WTC11 (cell line): ENCODE measurements at regions not wholly inside any gene's neighbourhood (a gene's known extent, or its start where the extent isn't known, plus 50 kb on each side); places are given as distances from the start of the nearest gene placed in this dataset.

Experiments used
- CBFB ChIP-seq: sonication (generic); formaldehyde crosslinking; IDR thresholded peaks from 2 replicates; pipeline ENCODE4 v1.8.1; 2022; ENCODE audit warnings: mild to moderate bottlenecking, low read depth, missing genetic modification reagents
- ELF4 ChIP-seq: sonication (generic); formaldehyde crosslinking; IDR thresholded peaks from 2 replicates; pipeline ENCODE4 v1.8.1; 2022; ENCODE audit warnings: low read depth, mild to moderate bottlenecking, moderate library complexity, missing genetic modification reagents
- ESRRA ChIP-seq: sonication (generic); formaldehyde crosslinking; IDR thresholded peaks from 2 replicates; pipeline ENCODE4 v1.8.1; 2022; ENCODE audit warnings: mild to moderate bottlenecking, missing genetic modification reagents, borderline replicate concordance
- GTF2I ChIP-seq: fragments of 250-450 bp; sonication (Bioruptor Pico); conservative IDR thresholded peaks from 2 replicates; pipeline ENCODE4 v1.4.0; 2021; ENCODE audit warnings: mild to moderate bottlenecking
- MYBL2 ChIP-seq: sonication (generic); formaldehyde crosslinking; IDR thresholded peaks from 2 replicates; pipeline ENCODE4 v1.8.1; 2023; ENCODE audit warnings: mild to moderate bottlenecking, moderate library complexity, missing genetic modification reagents
- SMAD3 ChIP-seq: sonication (generic); formaldehyde crosslinking; IDR thresholded peaks from 2 replicates; pipeline ENCODE4 v1.8.0; 2022; ENCODE audit warnings: missing genetic modification reagents, mild to moderate bottlenecking, borderline replicate concordance
- USF1 ChIP-seq: sonication (generic); formaldehyde crosslinking; IDR thresholded peaks from 2 replicates; pipeline ENCODE4 v1.8.0; 2022; ENCODE audit warnings: mild to moderate bottlenecking, missing genetic modification reagents
- ZNF121 ChIP-seq: sonication (generic); formaldehyde crosslinking; IDR thresholded peaks from 2 replicates; pipeline ENCODE4 v1.8.0; 2023; ENCODE audit warnings: missing genetic modification reagents
- TF ChIP-seq, protein P1 (sequence below): fragments of 200-600 bp; IDR thresholded peaks from 2 replicates; pipeline ENCODE4 v1.8.0; 2022; ENCODE audit warnings: antibody characterized with exemption

DNA sequence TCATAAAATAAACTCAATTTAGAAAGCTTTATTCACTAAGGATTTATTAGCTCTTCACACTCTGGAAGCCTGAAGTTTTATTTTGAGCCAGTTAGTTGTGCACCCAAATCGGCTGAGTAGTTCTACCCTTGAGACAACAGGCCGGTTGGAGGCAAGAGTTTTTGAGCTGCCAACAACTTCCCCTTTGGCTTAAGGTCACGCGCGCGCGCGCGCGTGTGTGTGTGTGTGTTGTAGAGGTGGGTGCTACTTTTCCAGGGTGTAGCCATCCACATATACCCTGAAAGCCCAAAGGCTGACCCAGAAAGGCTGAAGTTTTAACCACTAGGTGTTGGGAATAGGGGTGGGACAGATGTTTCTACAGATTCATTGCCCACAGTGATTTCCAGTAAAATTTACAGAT is 150.2 kb upstream of the LHCGR start:
- TF ChIP-seq, protein P1, sequence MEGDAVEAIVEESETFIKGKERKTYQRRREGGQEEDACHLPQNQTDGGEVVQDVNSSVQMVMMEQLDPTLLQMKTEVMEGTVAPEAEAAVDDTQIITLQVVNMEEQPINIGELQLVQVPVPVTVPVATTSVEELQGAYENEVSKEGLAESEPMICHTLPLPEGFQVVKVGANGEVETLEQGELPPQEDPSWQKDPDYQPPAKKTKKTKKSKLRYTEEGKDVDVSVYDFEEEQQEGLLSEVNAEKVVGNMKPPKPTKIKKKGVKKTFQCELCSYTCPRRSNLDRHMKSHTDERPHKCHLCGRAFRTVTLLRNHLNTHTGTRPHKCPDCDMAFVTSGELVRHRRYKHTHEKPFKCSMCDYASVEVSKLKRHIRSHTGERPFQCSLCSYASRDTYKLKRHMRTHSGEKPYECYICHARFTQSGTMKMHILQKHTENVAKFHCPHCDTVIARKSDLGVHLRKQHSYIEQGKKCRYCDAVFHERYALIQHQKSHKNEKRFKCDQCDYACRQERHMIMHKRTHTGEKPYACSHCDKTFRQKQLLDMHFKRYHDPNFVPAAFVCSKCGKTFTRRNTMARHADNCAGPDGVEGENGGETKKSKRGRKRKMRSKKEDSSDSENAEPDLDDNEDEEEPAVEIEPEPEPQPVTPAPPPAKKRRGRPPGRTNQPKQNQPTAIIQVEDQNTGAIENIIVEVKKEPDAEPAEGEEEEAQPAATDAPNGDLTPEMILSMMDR: no peak
- TF ChIP-seq MYBL2 (CRISPR knock-in tag) (no peak), SMAD3 (no peak), ESRRA (CRISPR knock-in tag) (no peak), ELF4 (no peak), USF1 (CRISPR knock-in tag) (no peak), CBFB (CRISPR knock-in tag) (no peak), GTF2I (CRISPR knock-in tag) (no peak), ZNF121 (CRISPR knock-in tag) (no peak)
